DLD1 (cell line): ENCODE measurements at regions not wholly inside any gene's neighbourhood (a gene's known extent, or its start where the extent isn't known, plus 50 kb on each side); places are given as distances from the start of the nearest gene placed in this dataset.

Experiments used
- in situ Hi-C: cut with HindIII; loops from 2 replicates; pipeline ENCODE4 v1.10.0; 2017; ENCODE audit warnings: low sequenced_read_pairs

GRCh38 chr7:54843841-54844355, 84.9 kb upstream of the SEC61G start:
- in situ Hi-C loops = no loop called here

GRCh38 chr7:54846273-54846672, 87.3 kb upstream of the SEC61G start:
- in situ Hi-C loops = no loop called here

- in situ Hi-C loops = no loop called here
Observed at GRCh38 chr7:54847921-54848320, 88.9 kb upstream of the SEC61G start.

GRCh38 chr7:54856856-54857255, 97.8 kb upstream of the SEC61G start:
- in situ Hi-C loops = no loop called here

GRCh38 chr7:54857294-54857693, 98.3 kb upstream of the SEC61G start:
- in situ Hi-C loops = no loop called here

- in situ Hi-C loops = no loop called here
Observed at GRCh38 chr7:54858008-54858692, 99.1 kb upstream of the SEC61G start.

- in situ Hi-C loops = no loop called here
Observed at GRCh38 chr7:54859066-54859465, 100.1 kb upstream of the SEC61G start.

GRCh38 chr7:54859545-54859944, 100.5 kb upstream of the SEC61G start:
- in situ Hi-C loops = no loop called here

GRCh38 chr7:54860003-54860775, 101.2 kb upstream of the SEC61G start:
- in situ Hi-C loops = no loop called here

GRCh38 chr7:54860843-54861242, 101.8 kb upstream of the SEC61G start:
- in situ Hi-C loops = no loop called here

- in situ Hi-C loops = no loop called here
Observed at GRCh38 chr7:54864663-54865062, 105.7 kb upstream of the SEC61G start.

- in situ Hi-C loops = no loop called here
Observed at GRCh38 chr7:54869523-54869922, 110.5 kb upstream of the SEC61G start.

- in situ Hi-C loops = no loop called here
Observed at GRCh38 chr7:54874804-54875203, 115.8 kb upstream of the SEC61G start.

- in situ Hi-C loops = no loop called here
Observed at GRCh38 chr7:54877683-54878082, 118.7 kb upstream of the SEC61G start.

- in situ Hi-C loops = no loop called here
Observed at GRCh38 chr7:54878339-54878738, 119.3 kb upstream of the SEC61G start.

- in situ Hi-C loops = no loop called here
Observed at GRCh38 chr7:54879776-54880175, 120.8 kb upstream of the SEC61G start.

GRCh38 chr7:54880326-54880989, 121.4 kb upstream of the SEC61G start:
- in situ Hi-C loops = no loop called here

GRCh38 chr7:54881816-54882520, 123.0 kb upstream of the SEC61G start:
- in situ Hi-C loops = no loop called here

GRCh38 chr7:54882694-54883093, 123.7 kb upstream of the SEC61G start:
- in situ Hi-C loops = no loop called here

GRCh38 chr7:54883576-54883975, 124.6 kb upstream of the SEC61G start:
- in situ Hi-C loops = no loop called here

GRCh38 chr7:54885285-54885684, 126.3 kb upstream of the SEC61G start:
- in situ Hi-C loops = no loop called here
